HuH-7 (cell line): ENCODE measurements at regions not wholly inside any gene's neighbourhood (a gene's known extent, or its start where the extent isn't known, plus 50 kb on each side); places are given as distances from the start of the nearest gene placed in this dataset.
"Not testable (repeated sequence)": the region's sequence is repeated elsewhere in the genome, so short reads cannot be mapped to it uniquely, and the experiment has no call there.

Experiments
- DNase-seq: peaks from one replicate; pipeline ENCODE4 v3.0.0; 2011; ENCODE audit warnings: low spot score

DNA sequence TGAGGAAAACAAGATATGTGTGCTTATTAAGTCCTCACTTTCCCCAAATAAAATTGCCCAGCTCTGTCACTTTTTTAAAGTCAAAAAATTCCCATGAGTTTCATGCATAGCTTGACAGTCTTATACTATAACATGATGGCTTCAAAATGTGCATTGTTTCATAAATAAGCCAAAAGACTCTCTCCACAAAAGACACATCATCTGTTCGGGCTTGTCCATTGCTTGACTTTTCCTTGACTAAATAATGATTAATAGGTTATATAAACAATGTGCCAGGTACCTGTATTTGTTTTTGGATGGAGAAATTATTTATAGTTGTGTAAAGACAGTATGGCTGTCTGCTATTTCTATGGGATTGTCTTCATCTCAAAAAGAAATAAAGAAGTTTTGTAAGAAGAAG, 329.2 kb upstream of the KLF3 start:
- no peak for DNase-seq

DNA sequence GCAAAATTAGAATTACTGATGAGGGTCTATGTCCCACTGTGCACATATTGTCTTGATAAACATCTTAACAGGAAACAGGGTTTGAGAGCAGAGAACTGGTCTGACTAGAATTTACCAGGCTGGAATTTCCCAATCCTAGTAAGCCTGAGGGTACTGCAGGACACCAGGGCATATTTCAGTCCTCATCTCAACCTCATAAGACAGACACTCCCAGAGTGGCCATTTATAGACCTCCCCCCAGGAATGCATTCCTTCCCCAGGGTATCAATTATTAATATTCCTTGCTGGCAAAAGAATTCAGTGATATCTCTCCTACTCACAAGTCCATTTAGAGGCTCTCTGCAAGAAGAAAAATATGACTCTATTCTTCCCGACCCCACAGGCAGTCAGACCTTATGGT, 325.1 kb upstream of the KLF3 start:
- not testable (repeated sequence) for DNase-seq

DNA sequence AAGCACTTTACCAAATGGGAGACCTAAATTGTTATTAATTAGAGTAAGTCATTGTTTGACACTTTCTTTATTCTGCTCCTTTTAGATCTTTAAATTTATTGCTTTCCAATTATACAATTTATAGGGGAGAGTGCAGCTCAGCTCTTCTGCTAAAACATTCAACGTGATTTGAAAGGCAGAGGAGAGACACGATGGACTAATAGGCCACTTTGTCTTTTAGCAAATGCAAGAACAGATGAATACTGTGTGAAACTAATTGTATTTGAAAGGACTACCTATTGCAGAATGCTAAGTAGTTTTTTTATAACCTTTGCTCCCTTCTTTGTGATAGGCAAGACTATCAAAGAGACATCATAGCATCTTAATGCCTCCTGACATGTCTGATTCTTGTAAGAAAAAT, 320.4 kb upstream of the KLF3 start:
- DNase-seq: no peak

DNA sequence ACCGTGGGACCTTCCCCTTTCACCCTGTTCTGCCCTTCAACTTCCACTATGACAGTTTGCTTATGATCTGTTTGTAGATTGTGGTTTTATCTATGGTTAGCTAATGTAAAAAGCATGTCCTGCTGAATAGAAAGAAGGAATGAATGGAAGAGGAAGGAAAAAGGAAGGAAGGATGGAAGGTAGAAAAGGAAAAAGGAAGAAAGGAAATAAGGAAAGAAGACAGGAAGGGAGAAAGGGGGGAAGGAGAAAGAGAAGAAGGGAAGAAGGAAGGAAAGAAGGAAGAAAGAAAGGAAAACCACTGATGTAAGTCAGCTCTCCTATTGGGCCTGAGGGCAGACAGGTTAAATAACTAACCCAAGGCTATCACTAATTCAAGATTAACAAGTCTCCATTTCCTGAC, 319.1 kb upstream of the KLF3 start:
- no peak for DNase-seq

DNA sequence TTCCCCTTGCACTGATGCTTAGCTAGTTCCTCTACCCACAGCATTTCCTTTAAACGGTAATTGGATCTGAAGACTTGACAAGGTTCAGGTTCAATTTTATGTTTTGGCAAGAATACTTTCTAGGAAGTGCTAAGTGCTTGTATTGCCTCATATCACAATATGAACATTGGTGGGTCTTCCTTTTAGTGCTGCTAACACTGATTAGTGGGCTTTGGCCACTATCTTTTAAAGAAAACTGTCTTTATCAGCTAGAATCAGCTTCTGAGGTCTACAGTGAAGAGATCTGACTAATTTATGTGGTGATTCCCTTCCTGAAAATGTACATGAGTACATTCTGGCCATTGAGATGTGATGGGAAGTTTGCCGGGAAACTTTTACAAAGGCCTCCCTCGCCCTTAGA, 316.7 kb upstream of the KLF3 start:
- no peak for DNase-seq

DNA sequence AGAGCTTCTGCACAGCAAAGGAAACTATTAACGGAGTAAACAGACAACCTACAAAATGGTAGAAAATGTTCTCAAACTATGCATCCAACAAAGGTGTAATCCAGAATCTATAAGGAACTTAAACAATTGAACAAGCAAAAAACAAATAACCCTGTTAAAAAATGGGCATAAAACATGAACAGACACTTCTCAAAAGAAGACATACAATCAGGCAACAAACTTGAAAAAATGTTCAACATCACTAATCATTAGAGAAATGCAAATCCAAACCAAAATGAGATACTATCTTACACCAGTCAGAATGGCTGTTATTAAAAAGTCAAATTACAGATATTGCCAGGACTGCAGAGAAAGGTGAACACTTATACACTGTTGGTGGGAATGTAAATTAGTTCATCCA, 309.6 kb upstream of the KLF3 start:
- no peak for DNase-seq

DNA sequence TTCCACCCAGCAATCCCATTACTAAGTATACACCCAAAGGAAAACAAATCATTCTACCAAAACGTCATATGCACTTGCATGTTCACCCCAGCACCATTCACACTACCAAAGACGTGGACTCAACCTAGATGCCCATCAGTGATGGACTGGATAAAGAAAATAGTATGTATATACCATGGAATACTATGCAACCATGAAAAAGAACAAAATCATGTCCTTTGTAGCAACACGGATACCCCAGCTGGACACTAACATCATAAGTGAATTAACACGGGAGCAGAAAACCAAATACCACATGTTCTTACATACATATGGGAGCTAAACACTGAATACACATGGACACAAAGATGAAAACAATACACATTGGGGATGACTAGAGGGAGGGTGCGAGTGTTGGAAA, 309.1 kb upstream of the KLF3 start:
- no peak for DNase-seq

DNA sequence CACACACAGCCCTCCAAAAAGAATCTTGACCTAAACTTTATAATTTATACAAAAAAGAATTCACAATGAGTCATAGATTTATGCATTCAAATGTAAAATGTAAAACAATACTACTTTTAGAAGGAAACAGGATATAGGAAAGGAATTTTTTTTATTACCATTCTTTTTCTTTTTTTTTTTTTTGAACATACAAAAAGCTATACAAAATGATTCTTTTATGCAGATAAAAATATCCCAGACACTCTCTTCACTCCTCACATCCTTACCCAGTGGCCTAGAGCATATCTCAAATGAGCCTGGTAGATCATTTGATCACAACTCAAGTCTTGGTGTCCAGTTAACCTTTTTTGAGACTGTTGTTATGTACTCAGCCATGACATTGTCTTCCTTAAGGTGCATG, 307.3 kb upstream of the KLF3 start:
- DNase-seq: no peak

DNA sequence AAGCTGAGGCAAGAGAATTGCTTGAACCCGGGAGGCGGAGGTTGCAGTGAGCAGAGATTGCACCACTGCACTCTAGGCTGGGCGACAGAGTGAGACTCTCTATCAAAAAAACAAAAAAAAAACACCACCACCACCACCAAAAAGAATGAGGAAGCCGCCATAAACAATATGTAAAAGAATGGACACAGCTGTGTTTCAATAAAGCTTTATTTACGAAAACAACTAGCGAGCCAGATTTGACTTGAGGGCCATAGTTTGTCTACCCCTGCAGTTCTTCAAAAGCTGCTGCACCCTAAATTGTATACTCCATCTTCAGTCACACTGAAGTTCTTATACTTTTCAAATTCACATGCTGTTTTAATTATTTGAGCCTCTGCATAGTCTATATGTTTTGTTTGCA, 306.5 kb upstream of the KLF3 start:
- no peak for DNase-seq

DNA sequence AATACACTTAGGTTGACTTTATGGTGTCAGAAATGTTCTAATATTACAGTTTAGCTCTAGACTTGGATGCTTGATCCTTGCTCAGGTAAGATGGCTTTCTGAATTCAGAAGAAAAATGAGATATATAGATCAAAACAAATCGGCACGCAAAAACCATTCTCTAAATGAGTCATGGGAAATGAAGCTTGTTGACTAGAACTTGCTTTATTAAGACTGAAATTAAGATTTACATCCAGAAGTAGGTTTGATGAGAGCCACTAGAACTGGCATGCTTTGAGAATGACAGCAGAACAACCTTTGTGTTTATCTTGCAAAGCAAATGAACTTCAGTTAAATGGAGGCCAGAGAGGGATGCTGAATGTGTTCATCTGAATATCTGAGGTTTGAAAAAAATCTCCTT, 304.9 kb upstream of the KLF3 start:
- DNase-seq: no peak

DNA sequence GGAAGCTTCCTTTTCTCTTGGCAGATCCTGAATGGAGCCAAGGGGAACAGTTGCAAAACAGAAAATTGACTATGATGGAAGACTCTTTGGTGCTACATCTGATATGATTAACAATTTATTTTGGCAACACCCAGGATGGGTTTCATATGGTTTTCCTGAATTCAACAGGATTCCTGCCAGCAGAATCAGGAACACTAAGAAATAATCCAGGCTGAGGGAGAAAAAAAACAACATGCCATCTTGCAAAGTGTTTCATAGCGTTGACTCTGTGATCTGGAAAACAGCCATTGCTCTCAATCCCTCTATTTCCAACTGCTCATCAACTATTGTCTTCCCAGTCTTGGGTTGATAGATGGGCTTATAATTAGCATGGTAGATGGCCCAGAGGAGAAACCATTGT, 303.8 kb upstream of the KLF3 start:
- no peak for DNase-seq

DNA sequence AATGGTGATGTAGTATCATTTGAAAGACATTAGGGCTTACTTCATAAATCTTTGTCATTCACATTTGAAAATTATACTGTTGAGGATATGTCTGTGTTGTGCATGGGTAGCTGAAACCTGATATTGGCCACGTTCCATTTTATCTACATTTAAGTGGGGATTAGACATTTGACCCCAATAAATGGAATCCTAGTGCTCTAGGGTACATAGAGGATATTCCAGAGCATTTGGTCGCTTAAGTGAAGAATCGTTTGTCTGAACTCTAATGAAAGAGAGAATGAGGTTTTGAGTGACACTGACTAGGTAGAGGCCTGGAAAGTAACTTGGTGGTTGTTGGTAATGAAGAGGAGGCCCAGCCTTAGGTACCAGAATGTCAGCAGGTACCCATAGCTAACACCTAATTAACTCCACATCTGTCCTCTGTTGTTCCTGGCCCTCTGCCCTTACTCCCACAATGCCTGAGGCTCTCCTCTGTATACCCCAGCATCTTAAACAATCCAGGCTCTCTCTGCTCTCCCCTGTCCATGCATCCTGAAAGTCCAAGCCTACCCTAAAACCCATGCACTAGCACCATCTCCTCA, 299.5 kb upstream of the KLF3 start:
- no peak for DNase-seq

DNA sequence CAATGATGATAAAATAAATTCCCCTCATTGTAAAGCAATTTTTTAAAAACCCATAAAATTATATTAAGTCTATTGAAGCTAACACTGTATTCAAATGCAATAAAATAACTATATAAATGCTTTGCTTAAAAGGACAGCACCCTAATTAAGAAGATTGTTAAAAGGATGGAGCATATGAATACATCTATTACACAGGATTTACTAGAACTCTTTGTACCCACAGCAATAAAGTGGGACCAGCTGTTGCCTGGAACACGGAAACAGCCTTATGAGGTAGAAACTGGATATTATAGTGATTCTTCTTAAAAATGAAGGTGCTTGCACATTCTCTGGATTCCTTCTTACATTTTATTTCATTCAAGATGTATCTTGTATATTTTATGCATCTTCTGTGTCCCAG, 298.7 kb upstream of the KLF3 start:
- DNase-seq: no peak

DNA sequence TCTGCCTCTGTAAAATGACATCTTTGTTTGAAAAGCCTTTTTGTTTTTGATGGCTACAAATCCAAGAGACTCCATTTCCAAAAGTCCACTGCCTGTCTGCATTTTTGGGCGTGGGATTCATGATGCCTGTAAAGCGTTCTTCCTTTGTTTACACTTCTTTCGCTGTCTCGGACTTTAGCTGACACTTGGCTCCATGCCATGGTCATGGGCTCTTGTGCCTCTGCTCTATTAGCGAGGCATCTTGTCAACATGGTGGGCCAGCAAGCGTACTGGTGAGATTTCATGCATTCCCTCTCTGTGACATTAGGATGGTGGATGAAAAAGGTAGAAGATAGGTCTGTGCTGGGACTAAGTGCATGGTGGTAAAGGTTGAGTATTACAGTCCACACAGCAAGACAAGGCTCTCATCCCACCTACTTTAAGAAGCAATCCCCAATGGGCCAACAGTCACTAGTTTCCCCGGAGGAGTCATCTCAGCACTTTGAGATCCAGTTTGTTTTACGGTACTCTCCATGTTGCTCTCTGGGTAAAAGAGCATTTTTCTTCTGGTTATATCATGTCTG, 298.2 kb upstream of the KLF3 start:
- peak; percentile 26 for DNase-seq

DNA sequence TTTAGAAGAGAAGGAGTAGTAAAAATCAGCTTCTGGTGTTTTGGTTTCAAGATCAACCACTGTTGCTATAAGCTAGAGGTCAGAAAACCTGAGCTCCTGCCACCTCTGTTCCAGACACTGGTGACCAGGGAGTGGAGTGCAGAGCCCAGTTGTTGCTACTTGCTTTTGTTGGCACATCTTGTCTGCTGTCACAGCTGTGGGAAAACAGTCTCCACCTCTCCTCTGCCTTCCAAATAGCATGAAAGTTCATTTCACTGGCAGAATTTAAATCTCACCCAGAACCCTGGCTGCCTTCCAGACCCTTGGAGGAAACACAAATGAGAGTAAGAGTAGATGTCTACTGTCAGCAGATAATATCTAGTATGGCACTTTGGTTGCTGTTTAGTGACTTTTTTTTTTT, 297.5 kb upstream of the KLF3 start:
- no peak for DNase-seq

DNA sequence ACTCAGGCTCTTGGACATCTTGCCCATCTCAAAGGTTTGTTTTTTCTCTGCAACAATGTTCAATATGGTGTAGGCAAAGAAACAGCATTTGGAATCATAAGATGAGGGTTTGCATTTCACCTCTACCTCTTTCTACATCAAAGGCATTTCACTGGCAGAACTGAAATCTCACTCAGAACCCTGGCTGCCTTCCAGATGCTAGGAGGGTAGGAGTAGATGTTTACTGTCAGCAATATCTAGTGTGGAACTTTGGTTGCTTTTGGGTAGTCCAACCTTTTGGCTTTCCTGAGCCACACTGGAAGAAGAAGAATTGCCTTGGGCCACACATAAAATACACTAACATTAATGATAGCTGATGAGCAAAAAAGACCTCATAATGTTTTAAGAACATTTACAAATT, 297.0 kb upstream of the KLF3 start:
- DNase-seq: no peak

DNA sequence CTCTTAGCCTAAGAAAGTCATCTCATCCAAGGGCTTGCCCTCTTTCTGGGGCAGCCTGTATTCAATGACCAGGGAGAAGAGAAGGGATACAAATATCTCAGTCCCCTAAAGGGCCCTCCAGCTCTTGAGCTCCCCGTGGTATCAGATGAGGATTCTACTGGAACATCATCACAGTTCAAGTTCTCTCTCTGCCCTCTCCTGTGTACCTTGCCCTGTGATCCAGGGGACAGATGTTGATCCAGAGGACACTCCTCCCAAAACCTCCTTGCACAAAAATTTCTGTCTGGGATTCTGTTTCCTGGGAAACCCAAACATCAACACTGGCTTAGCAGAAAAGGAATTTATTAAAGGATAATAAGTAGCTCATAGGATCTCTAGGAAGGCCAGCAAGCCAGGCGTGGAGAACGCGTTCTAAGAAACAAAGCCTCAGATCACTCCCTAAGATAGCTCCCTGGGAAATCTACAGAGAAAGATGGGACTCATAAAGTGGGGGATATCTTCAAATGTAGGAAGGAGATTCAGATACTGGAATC, 296.3 kb upstream of the KLF3 start:
- no peak for DNase-seq

DNA sequence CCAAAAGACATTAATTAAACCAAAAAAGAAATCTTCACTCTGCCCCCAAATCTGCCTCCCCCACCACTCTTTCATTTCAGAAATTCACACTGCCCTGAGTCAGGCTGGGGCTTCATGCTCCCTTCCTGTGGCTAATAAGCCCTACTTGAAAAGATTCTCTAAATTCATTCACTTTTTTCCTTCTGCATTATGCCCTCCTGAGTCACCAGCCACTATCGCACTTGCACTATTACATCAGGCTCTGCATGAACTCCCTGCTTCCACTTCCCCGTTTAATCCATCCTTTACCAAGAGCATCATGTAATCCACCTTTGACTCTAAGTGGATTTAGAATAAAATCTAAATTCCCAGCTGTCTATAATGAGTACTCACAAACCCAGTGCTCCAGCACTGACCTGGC, 295.4 kb upstream of the KLF3 start:
- DNase-seq: no peak

DNA sequence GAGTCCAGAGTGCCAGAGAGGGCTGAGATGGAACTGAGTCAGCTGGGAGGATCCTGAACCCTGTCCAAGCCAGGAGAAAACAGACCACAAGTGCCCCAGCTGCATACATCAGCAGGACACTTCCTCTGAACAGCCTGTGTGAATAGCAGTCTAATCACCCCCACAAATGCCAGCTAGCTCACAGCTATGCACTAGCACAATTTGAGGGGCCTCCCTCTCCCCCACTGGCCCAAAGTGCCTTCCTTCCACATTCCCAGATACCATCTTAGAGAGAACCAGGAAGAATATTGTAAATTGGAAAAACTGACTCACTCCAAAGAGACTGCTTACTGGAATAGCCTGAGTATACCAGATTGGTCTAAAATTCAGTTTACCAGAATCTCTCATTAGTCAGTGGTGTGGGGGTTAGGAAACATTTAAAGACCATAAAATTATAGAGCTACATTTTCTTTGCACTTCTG, 292.6 kb upstream of the KLF3 start:
- no peak for DNase-seq

DNA sequence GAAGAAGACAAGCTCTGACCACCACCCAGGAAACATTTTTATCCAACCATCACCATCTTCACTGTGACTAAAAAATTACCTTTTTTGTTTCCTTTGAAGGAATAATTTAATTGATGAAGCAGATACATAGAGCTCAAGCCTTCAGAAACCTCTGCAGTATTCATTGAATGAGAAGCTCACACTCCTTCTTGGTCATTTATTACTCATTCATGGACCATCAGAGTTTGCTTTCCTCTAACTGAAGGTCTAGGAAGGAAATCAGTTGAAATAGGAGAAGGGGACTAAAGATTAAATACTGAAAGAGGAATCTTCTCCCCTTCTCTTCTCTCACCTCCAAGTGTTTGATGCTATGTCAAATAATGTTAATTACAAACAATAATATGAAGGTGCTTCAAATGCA, 290.6 kb upstream of the KLF3 start:
- DNase-seq: no peak

DNA sequence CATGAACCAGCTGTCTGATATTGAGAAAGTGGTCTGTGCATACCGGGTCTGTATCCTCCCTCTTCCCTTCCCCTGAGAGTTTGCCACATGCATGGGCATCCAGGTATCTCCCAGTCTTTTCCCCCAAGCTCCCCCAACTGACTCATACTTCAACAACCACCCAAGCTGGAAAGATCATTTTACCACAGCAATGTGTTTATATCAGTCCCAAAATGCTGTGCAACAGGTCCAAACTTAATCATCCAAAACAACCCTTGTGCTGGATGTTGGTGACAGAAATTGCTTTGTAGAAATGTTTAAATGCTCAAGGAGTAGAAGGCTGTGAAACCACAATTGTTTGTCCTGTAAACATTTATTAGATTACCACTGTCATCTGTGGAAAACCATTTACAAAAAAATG, 286.8 kb upstream of the KLF3 start:
- no peak for DNase-seq

DNA sequence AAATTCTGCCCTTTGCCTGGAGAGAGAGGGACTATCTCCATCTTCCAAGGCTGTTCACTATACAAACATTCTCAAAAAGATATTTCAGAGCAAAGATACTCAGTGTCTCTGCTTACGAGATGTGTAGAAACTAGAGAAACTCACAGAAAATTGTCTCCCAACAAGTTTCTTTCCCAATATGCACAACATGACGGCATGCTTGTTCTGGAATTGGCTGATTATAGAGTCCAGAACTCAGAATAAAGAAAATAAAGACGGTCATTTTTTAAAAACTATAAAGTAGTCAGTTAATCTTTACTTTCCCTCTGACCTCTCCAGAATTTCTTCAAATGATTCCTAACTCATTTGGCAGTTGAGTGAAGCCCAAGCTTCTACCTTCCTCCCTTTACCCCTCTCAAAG, 285.5 kb upstream of the KLF3 start:
- DNase-seq: no peak

DNA sequence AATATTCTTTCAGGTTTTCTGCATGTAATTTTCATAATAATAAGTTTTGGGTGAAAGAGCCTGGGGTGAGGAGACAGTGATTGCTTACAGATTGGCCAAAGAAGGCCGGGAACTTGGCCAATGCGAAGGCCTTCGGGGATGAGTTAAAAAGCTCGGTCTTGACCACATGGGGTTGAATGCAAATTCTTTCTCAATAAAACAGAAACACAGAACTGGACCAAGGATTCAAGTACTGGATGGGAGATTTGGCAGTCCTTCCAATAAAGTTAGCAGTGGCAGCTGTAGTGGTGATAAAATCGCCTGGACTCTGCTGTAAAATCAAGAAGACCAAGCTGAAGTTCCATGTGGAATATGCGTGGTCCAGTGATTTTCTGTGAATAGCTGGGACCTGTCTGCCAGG, 282.2 kb upstream of the KLF3 start:
- DNase-seq: no peak

DNA sequence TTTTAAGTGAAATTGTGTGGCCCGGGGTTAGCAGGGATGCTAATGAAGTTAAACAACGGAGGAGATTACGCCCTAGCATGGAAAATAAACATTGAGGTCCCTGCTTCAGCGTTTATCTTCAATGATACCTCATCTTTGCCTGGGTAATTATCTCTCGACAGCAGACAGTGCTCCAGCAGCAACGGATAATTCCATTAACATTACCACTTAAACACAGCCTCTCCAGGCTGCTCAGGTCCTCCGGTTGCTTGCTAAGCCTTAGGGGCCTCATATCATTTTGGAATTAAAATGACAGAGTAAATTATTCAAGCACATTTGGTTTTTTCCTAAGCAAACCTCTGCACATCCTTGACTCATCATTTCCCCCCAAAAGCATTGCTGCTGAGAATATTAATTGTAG, 281.5 kb upstream of the KLF3 start:
- no peak for DNase-seq
